ENCODE measurements at regions not wholly inside any gene's neighbourhood (a gene's known extent, or its start where the extent isn't known, plus 50 kb on each side); places are given as distances from the start of the nearest gene placed in this dataset.

- TF ChIP-seq CTCF (IDR thresholded peaks at IDR 0.05; ENCODE audit: poor library complexity): no peak
- TF ChIP-seq EZH2 (IDR thresholded peaks at IDR 0.05; ENCODE audit: borderline replicate concordance): no peak
- TF ChIP-seq EZH2phosphoT487 (IDR thresholded peaks at IDR 0.05; ENCODE audit: low read depth, severe bottlenecking, unreplicated experiment): no peak
Measured at GRCh38 chr2:48110492-48110891, 204.0 kb upstream of the FOXN2 start.

Measured in hepatocyte (in vitro differentiated cells).